ENCODE measurements at regions not wholly inside any gene's neighbourhood (a gene's known extent, or its start where the extent isn't known, plus 50 kb on each side); places are given as distances from the start of the nearest gene placed in this dataset.

GRCh38 chr9:89873801-89874200, 269.0 kb downstream of the GADD45G start:
- peaks cover 11 to 32% of the 10 kb centered on the region in 2 donors for H3K4me1 ChIP-seq (replicated peaks in 1 of 2)
- no peak for TF ChIP-seq CTCF (IDR thresholded peaks at IDR 0.05)
- TF ChIP-seq POLR2A (IDR thresholded peaks at IDR 0.05) = no peak
- 95 to 100% (median 98%) methylated on average over 4 to 8 of the region's 8 CpGs for WGBS, 4 donors
- intact Hi-C loops (cut with DNase I) = no loop called here
- H3K4me3 ChIP-seq = no peak overlapping the region
- no peaks in the 10 kb centered on the region for H3K36me3 ChIP-seq (replicated peaks in 1 of 2)
- peak in 4 of 7 donors; percentile 11 to 33 (median 14) for DNase-seq
- H3K27me3 ChIP-seq = no peaks in the 10 kb centered on the region
- no peaks in the 10 kb centered on the region for H3K9me3 ChIP-seq (replicated peaks in 1 of 3)
- H3K27ac ChIP-seq = no peak overlapping the region

- Histone ChIP-seq H3K4me3 (no peak overlapping the region), H3K36me3 (replicated peaks in 1 of 2) (no peaks in the 10 kb centered on the region), H3K27ac (peak overlapping the region in 3 of 5 donors; percentile 13 to 59 (median 41)), H3K9me3 (replicated peaks in 1 of 3) (no peaks in the 10 kb centered on the region), H3K4me1 (replicated peaks in 1 of 2) (peaks cover 15 to 40% of the 10 kb centered on the region in 2 donors), H3K27me3 (no peaks in the 10 kb centered on the region)
- 67 to 80% (median 68%) methylated on average over 12 to 18 of the region's 18 CpGs for WGBS, 4 donors
- intact Hi-C loops (cut with DNase I) = no loop called here
- DNase-seq = peak in 5 of 7 donors; percentile 19 to 78 (median 45)
- no peak for TF ChIP-seq CTCF (IDR thresholded peaks at IDR 0.05)
- TF ChIP-seq POLR2A (IDR thresholded peaks at IDR 0.05) = no peak
Observed at GRCh38 chr9:89874351-89875321, 269.8 kb downstream of the GADD45G start.

GRCh38 chr9:89877051-89878002, 272.5 kb downstream of the GADD45G start:
- intact Hi-C loops (cut with DNase I) = no loop called here
- Histone ChIP-seq H3K36me3 (replicated peaks in 1 of 2) (no peaks in the 10 kb centered on the region), H3K27me3 (no peaks in the 10 kb centered on the region), H3K4me3 (no peak overlapping the region), H3K4me1 (replicated peaks in 1 of 2) (peaks cover 13 to 35% of the 10 kb centered on the region in 2 donors), H3K27ac (peak overlapping the region in 3 of 5 donors; percentile 46 to 74 (median 72)), H3K9me3 (replicated peaks in 1 of 3) (no peaks in the 10 kb centered on the region)
- no peak for TF ChIP-seq CTCF (IDR thresholded peaks at IDR 0.05)
- TF ChIP-seq POLR2A (IDR thresholded peaks at IDR 0.05) = no peak
- DNase-seq = peak in 5 of 7 donors; percentile 5 to 68 (median 11)
- 84 to 90% (median 86%) methylated on average over 14 to 18 of the region's 18 CpGs for WGBS, 4 donors

GRCh38 chr9:89878003-89878411, 273.2 kb downstream of the GADD45G start:
- DNase-seq = peak in 5 of 7 donors; percentile 20 to 55 (median 29)
- H3K4me1 ChIP-seq (replicated peaks in 1 of 2) = peaks cover 13 to 33% of the 10 kb centered on the region in 2 donors
- 82 to 98% (median 89%) methylated on average over 5 of the region's 5 CpGs for WGBS, 4 donors
- peak overlapping the region in 4 of 5 donors; percentile 46 to 74 (median 63) for H3K27ac ChIP-seq
- intact Hi-C loops (cut with DNase I) = no loop called here
- H3K27me3 ChIP-seq = no peaks in the 10 kb centered on the region
- H3K4me3 ChIP-seq = no peak overlapping the region
- no peaks in the 10 kb centered on the region for H3K9me3 ChIP-seq (replicated peaks in 1 of 3)
- TF ChIP-seq POLR2A (IDR thresholded peaks at IDR 0.05) (no peak), CTCF (IDR thresholded peaks at IDR 0.05) (no peak)
- H3K36me3 ChIP-seq (replicated peaks in 1 of 2) = no peaks in the 10 kb centered on the region
